Neutrophil (primary cell): ENCODE measurements at regions not wholly inside any gene's neighbourhood (a gene's known extent, or its start where the extent isn't known, plus 50 kb on each side); places are given as distances from the start of the nearest gene placed in this dataset.

Experiments
- H3K27ac ChIP-seq: fragments of 200-600 bp; sonication (generic); 2 replicates; pipeline ENCODE4 v1.5.1; 2016; ENCODE audit warnings: mild to moderate bottlenecking, moderate library complexity
- H3K27me3 ChIP-seq: fragments of 200-600 bp; sonication (generic); 2 replicates; pipeline ENCODE4 v1.6.0; 2016; ENCODE audit warnings: mild to moderate bottlenecking
- H3K36me3 ChIP-seq: fragments of 200-600 bp; sonication (generic); 2 replicates; pipeline ENCODE4 v1.5.1; 2017
- H3K4me1 ChIP-seq, 2 experiments: fragments of 200-600 bp in 1 of 2; sonication (generic) in 1 of 2; 1 replicate in 1 of 2; 2 replicates in 1 of 2; pipeline versions ENCODE4 v1.5.1 to v1.6.1; 2013 to 2016; ENCODE audit warnings: low read depth in 1 of 2, low read length in 1 of 2, mild to moderate bottlenecking in 1 of 2, moderate library complexity in 1 of 2; ENCODE audit not compliant: control insufficient read depth in 1 of 2, insufficient read depth in 1 of 2
- H3K4me3 ChIP-seq, 2 experiments: fragments of 200-600 bp in 1 of 2; sonication (generic) in 1 of 2; 1 replicate in 1 of 2; 2 replicates in 1 of 2; pipeline ENCODE4 v1.5.1; 2013 to 2016; ENCODE audit warnings: low read depth in 1 of 2, low read length in 1 of 2, mild to moderate bottlenecking in 1 of 2, moderate library complexity in 1 of 2
- H3K9me3 ChIP-seq: fragments of 200-600 bp; sonication (generic); 2 replicates; pipeline ENCODE4 v1.5.1; 2016
- CTCF ChIP-seq: fragments of 200-600 bp; sonication (generic); IDR thresholded peaks from 2 replicates; pipeline ENCODE4 v1.5.1; 2016; ENCODE audit warnings: antibody characterized with exemption

GRCh38 chr4:184312126-184312525 is 94.5 kb upstream of the ENPP6 start:
- H3K4me3 ChIP-seq, result no peak overlapping the region
- peaks cover 60 to 62% of the 10 kb centered on the region in 2 experiments for H3K4me1 ChIP-seq
- H3K9me3 ChIP-seq, result no peaks in the 10 kb centered on the region
- TF ChIP-seq CTCF, result no peak
- peak overlapping the region; percentile 84 for H3K27ac ChIP-seq
- no peaks in the 10 kb centered on the region for H3K36me3 ChIP-seq
- no peaks in the 10 kb centered on the region for H3K27me3 ChIP-seq

GRCh38 chr4:184310881-184311709 is 93.4 kb upstream of the ENPP6 start:
- no peaks in the 10 kb centered on the region for H3K36me3 ChIP-seq
- no peaks in the 10 kb centered on the region for H3K9me3 ChIP-seq
- H3K4me3 ChIP-seq, result no peak overlapping the region
- no peak for TF ChIP-seq CTCF
- peak overlapping the region; percentile 84 for H3K27ac ChIP-seq
- H3K27me3 ChIP-seq, result no peaks in the 10 kb centered on the region
- peaks cover 60 to 62% of the 10 kb centered on the region in 2 experiments for H3K4me1 ChIP-seq

GRCh38 chr4:184310171-184310567 is 92.5 kb upstream of the ENPP6 start:
- no peak overlapping the region for H3K4me3 ChIP-seq
- H3K9me3 ChIP-seq, result no peaks in the 10 kb centered on the region
- H3K27ac ChIP-seq, result peak overlapping the region; percentile 84
- H3K36me3 ChIP-seq, result no peaks in the 10 kb centered on the region
- H3K4me1 ChIP-seq, result peaks cover 53 to 54% of the 10 kb centered on the region in 2 experiments
- TF ChIP-seq CTCF, result peak; percentile 75
- no peaks in the 10 kb centered on the region for H3K27me3 ChIP-seq

- TF ChIP-seq CTCF, result no peak
- Histone ChIP-seq H3K4me1 (peaks cover 47% of the 10 kb centered on the region in 2 experiments), H3K27ac (peak overlapping the region; percentile 84), H3K4me3 (no peak overlapping the region), H3K27me3 (no peaks in the 10 kb centered on the region), H3K9me3 (no peaks in the 10 kb centered on the region), H3K36me3 (no peaks in the 10 kb centered on the region)
Observed at GRCh38 chr4:184309241-184310170, 91.8 kb upstream of the ENPP6 start.

- H3K27ac ChIP-seq, result no peak overlapping the region
- no peaks in the 10 kb centered on the region for H3K9me3 ChIP-seq
Observed at GRCh38 chr4:184306949-184307348, 89.3 kb upstream of the ENPP6 start.

More at GRCh38 chr4:184306949-184307348, 89.3 kb upstream of the ENPP6 start:
- TF ChIP-seq CTCF, result no peak
- no peaks in the 10 kb centered on the region for H3K36me3 ChIP-seq
- peaks cover 21 to 22% of the 10 kb centered on the region in 2 experiments for H3K4me1 ChIP-seq
- no peak overlapping the region for H3K4me3 ChIP-seq
- no peaks in the 10 kb centered on the region for H3K27me3 ChIP-seq
